Endothelial cell of umbilical vein (primary cell): ENCODE measurements at regions not wholly inside any gene's neighbourhood (a gene's known extent, or its start where the extent isn't known, plus 50 kb on each side); places are given as distances from the start of the nearest gene placed in this dataset.

Experiments
- BruUV-seq: library from RNA; stranded (reverse); fragments of 400-500 nt; replicated peaks from 2 replicates; lab custom pipeline; 2021; lab: Mats Ljungman, UMichigan
- CTCF ChIA-PET: fragments of 300-600, 350-600 bp; sonication (Branson Sonifier 250); formaldehyde crosslinking; loops from one replicate; lab custom pipeline; 2021; ENCODE audit warnings: antibody characterized with exemption, inconsistent platforms; lab: Charles Lee
- POLR2A ChIA-PET: fragments of 300-600, 350-600 bp; sonication (Branson Sonifier 250); formaldehyde crosslinking; loops from one replicate; lab custom pipeline; 2021; ENCODE audit warnings: antibody characterized with exemption, inconsistent platforms; lab: Charles Lee
- DNase-seq: peaks from one replicate; pipeline ENCODE4 v3.0.0-alpha.2; 2011; ENCODE audit warnings: low read depth, low spot score
- FAIRE-seq: peaks from 2 replicates; lab custom pipeline; 2011; peaks lifted over from hg19 to GRCh38; lab: Jason Lieb, UNC
- H2AFZ ChIP-seq: 2 replicates; pipeline ENCODE4 v1.6.0; 2012; ENCODE audit warnings: low read depth, low read length, control low read depth, inconsistent platforms
- H3K27ac ChIP-seq: 2 replicates; pipeline ENCODE4 v1.5.1; 2011; ENCODE audit warnings: low read depth, mild to moderate bottlenecking, control low read depth, low read length, moderate library complexity; ENCODE audit not compliant: insufficient read depth
- H3K27me3 ChIP-seq, 2 experiments: 2 replicates each; pipeline versions ENCODE4 v1.6.0 to v1.6.1; 2011; ENCODE audit warnings: low read length in 2 of 2, mixed read lengths in 1 of 2; ENCODE audit not compliant: control insufficient read depth in 2 of 2, insufficient read depth in 2 of 2
- H3K36me3 ChIP-seq, 2 experiments: 2 replicates in 1 of 2; 3 replicates in 1 of 2; pipeline ENCODE4 v1.5.1; 2011; ENCODE audit warnings: low read length in 2 of 2, mild to moderate bottlenecking in 1 of 2, moderate library complexity in 1 of 2; ENCODE audit not compliant: control insufficient read depth in 2 of 2, insufficient read depth in 2 of 2; ENCODE audit errors: extremely low read depth in 1 of 2
- H3K4me1 ChIP-seq: 3 replicates; pipeline ENCODE4 v1.5.1; 2011; ENCODE audit warnings: mild to moderate bottlenecking, low read length; ENCODE audit not compliant: control insufficient read depth, insufficient read depth; ENCODE audit errors: extremely low read depth
- H3K4me2 ChIP-seq: 2 replicates; pipeline ENCODE4 v1.6.1; 2011; ENCODE audit warnings: low read length, control low read depth, mixed read lengths; ENCODE audit not compliant: insufficient read depth
- H3K4me3 ChIP-seq, 3 experiments: fragments of 200-600 bp in 1 of 3; sonication (generic), shearing (Covaris generic) in 1 of 3; replicated peaks in 1 of 3; 2 replicates each; pipeline ENCODE4 v1.5.1; 2011 to 2016; ENCODE audit warnings: control low read depth in 3 of 3, low read length in 3 of 3, mild to moderate bottlenecking in 2 of 3, inconsistent platforms in 1 of 3, low read depth in 1 of 3, moderate library complexity in 1 of 3; ENCODE audit not compliant: insufficient read depth in 1 of 3
- H3K79me2 ChIP-seq: 2 replicates; pipeline ENCODE4 v1.6.0; 2012; ENCODE audit warnings: low read length, inconsistent platforms; ENCODE audit not compliant: control insufficient read depth, insufficient read depth
- H3K9ac ChIP-seq: replicated peaks from 2 replicates; pipeline ENCODE3; 2011; ENCODE audit warnings: low read length, control low read depth; ENCODE audit not compliant: insufficient read depth; ENCODE audit errors: extremely low read depth
- H3K9me1 ChIP-seq: replicated peaks from 3 replicates; pipeline ENCODE4 v1.6.0; 2011; ENCODE audit warnings: mild to moderate bottlenecking, low read length; ENCODE audit not compliant: control insufficient read depth, insufficient read depth; ENCODE audit errors: extremely low read depth
- H3K9me3 ChIP-seq: replicated peaks from 2 replicates; pipeline ENCODE4 v1.5.1; 2012; ENCODE audit warnings: low read length, inconsistent platforms; ENCODE audit not compliant: control insufficient read depth, insufficient read depth
- H4K20me1 ChIP-seq: replicated peaks from 2 replicates; pipeline ENCODE3; 2011; ENCODE audit warnings: mild to moderate bottlenecking, low read length; ENCODE audit not compliant: control insufficient read depth, insufficient read depth; ENCODE audit errors: extremely low read depth
- EZH2 ChIP-seq: IDR thresholded peaks from 2 replicates; pipeline ENCODE4 v1.6.1; 2012; ENCODE audit warnings: borderline replicate concordance, low read depth, mild to moderate bottlenecking, moderate library complexity, low read length, inconsistent platforms; ENCODE audit not compliant: severe bottlenecking
- FOS ChIP-seq: IDR thresholded peaks from 2 replicates; pipeline ENCODE4 v1.6.1; 2011; ENCODE audit warnings: mild to moderate bottlenecking, low read length, moderate library complexity, borderline replicate concordance; ENCODE audit not compliant: insufficient read depth
- GATA2 ChIP-seq: IDR thresholded peaks from 2 replicates; pipeline ENCODE4 v1.7.0; 2011; ENCODE audit warnings: low read depth, mild to moderate bottlenecking, moderate library complexity, mixed read lengths, low read length; ENCODE audit not compliant: insufficient read length, insufficient read depth
- JUN ChIP-seq: IDR thresholded peaks from 2 replicates; pipeline ENCODE4 v1.6.1; 2011; ENCODE audit warnings: borderline replicate concordance, low read depth; ENCODE audit not compliant: insufficient read length, insufficient read depth
- MAX ChIP-seq: IDR thresholded peaks from 2 replicates; pipeline ENCODE4 v1.6.1; 2011; ENCODE audit not compliant: insufficient read depth, insufficient read length
- MYC ChIP-seq: IDR thresholded peaks from one replicate; pipeline ENCODE4 v1.6.1; 2011; ENCODE audit warnings: mild to moderate bottlenecking, low read depth, low read length
- POLR2A ChIP-seq: IDR thresholded peaks from 2 replicates; pipeline ENCODE4 v1.6.1; 2012; ENCODE audit warnings: low read depth, mild to moderate bottlenecking, control low read depth, low read length
- POLR2AphosphoS5 ChIP-seq: IDR thresholded peaks from 2 replicates; pipeline ENCODE4 v1.6.1; 2012; ENCODE audit warnings: low read depth, mild to moderate bottlenecking, control low read depth, low read length, moderate library complexity; ENCODE audit not compliant: insufficient read depth
- dilution Hi-C: fragments of 300-500 bp; cut with MboI; formaldehyde crosslinking; loops from one replicate; pipeline ENCODE4 v1.15.0; 2019; ENCODE audit warnings: low sequenced_read_pairs; ENCODE audit not compliant: extremely low pct_ligation_motif_present
- intact Hi-C: fragments of 100-400 bp; cut with micrococcal nuclease; formaldehyde crosslinking; loops from one replicate; pipeline ENCODE4 v1.10.0; 2022
- TF ChIP-seq, protein P1 (sequence below), 2 donors: IDR thresholded peaks; 1 replicate in 1 of 2; 2 replicates in 1 of 2; pipeline ENCODE4 v1.5.1; 2011; ENCODE audit warnings: low read length in 2 of 2, mild to moderate bottlenecking in 2 of 2, moderate library complexity in 2 of 2, control low read depth in 1 of 2, inconsistent platforms in 1 of 2, low read depth in 1 of 2; ENCODE audit not compliant: insufficient read depth in 1 of 2; ENCODE audit errors: extremely low read depth in 1 of 2

DNA sequence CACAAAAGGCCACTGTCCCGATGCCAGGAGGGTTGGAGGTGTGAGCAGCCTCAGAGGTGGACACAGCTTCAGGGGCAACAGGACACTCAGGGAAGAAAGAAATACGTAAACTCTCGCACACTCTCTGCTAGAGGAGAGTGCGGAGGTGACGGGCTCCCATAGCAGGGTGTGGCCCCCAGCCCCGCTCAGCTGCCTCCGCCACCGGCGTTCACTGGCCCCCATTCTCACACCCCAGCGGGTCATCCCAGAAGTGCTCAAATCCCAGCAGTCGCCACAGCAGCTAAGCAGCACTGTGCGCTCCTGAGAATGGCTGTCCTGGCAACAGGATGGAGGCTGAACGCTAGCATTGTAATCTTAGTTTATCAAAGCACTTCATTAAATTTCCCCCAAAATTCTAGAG, 315.6 kb upstream of the SALL3 start:
- CTCF ChIA-PET: no interaction called here
- dilution Hi-C loops (no loop called here), intact Hi-C loops (no loop called here)
- H3K27ac ChIP-seq: no peak overlapping the region
- H3K9me3 ChIP-seq: peaks cover 10% of the 10 kb centered on the region
- TF ChIP-seq FOS: no peak
- no peak for TF ChIP-seq GATA2
- no peaks in the 10 kb centered on the region for H3K36me3 ChIP-seq
- H4K20me1 ChIP-seq: no peaks in the 10 kb centered on the region
- H3K79me2 ChIP-seq: no peaks in the 10 kb centered on the region
- H3K9me1 ChIP-seq: no peaks in the 10 kb centered on the region
- POLR2A ChIA-PET: no interaction called here
- H2AFZ ChIP-seq: no peak overlapping the region
- H3K27me3 ChIP-seq: no peaks in the 10 kb centered on the region
- H3K4me2 ChIP-seq: no peak overlapping the region
- no peak for DNase-seq
- no peak overlapping the region for H3K4me3 ChIP-seq
- BruUV-seq: no TSS peak
- FAIRE-seq: no peak
- no peaks in the 10 kb centered on the region for H3K4me1 ChIP-seq
- no peak overlapping the region for H3K9ac ChIP-seq

DNA sequence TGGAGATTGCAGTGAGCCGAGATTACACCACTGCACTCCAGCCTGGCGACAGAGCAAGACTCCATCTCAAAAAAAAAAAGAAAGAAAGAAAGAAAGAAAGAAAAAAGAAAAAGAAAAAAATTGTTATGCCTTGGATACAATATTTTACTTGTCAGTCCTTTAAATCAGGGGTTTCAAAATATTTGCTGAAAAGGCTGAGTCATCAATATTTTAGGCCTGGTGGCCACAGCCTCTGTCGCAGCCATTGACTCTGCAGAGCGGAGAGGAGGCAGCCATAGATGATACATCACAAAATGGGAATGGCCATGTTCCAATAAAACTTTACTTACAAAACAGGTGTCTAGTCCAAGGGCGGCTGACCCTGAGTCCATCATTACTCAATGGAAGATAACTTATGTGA, 314.8 kb upstream of the SALL3 start:
- H3K9ac ChIP-seq: no peak overlapping the region
- no peaks in the 10 kb centered on the region for H3K79me2 ChIP-seq
- BruUV-seq: no TSS peak
- H3K9me3 ChIP-seq: peaks cover 8% of the 10 kb centered on the region
- H3K4me3 ChIP-seq: no peak overlapping the region
- CTCF ChIA-PET: no interaction called here
- H3K4me2 ChIP-seq: no peak overlapping the region
- no peak overlapping the region for H3K27ac ChIP-seq
- no peaks in the 10 kb centered on the region for H3K9me1 ChIP-seq
- H3K27me3 ChIP-seq: no peaks in the 10 kb centered on the region
- dilution Hi-C loops: no loop called here
- intact Hi-C loops: no loop called here
- FAIRE-seq: no peak
- no peaks in the 10 kb centered on the region for H3K36me3 ChIP-seq
- POLR2A ChIA-PET: no interaction called here
- H3K4me1 ChIP-seq: no peaks in the 10 kb centered on the region
- TF ChIP-seq POLR2A: no peak
- TF ChIP-seq MYC: no peak
- TF ChIP-seq POLR2AphosphoS5: no peak
- no peak for TF ChIP-seq FOS
- no peak for TF ChIP-seq MAX
- TF ChIP-seq GATA2: no peak
- TF ChIP-seq EZH2: no peak
- TF ChIP-seq, protein P1, sequence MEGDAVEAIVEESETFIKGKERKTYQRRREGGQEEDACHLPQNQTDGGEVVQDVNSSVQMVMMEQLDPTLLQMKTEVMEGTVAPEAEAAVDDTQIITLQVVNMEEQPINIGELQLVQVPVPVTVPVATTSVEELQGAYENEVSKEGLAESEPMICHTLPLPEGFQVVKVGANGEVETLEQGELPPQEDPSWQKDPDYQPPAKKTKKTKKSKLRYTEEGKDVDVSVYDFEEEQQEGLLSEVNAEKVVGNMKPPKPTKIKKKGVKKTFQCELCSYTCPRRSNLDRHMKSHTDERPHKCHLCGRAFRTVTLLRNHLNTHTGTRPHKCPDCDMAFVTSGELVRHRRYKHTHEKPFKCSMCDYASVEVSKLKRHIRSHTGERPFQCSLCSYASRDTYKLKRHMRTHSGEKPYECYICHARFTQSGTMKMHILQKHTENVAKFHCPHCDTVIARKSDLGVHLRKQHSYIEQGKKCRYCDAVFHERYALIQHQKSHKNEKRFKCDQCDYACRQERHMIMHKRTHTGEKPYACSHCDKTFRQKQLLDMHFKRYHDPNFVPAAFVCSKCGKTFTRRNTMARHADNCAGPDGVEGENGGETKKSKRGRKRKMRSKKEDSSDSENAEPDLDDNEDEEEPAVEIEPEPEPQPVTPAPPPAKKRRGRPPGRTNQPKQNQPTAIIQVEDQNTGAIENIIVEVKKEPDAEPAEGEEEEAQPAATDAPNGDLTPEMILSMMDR (IDR thresholded peaks at IDR 0.05; ENCODE audit: extremely low read depth in 1 of 2, insufficient read depth in 1 of 2, low read depth in 1 of 2, low read length in 2 of 2): no peak
- no peak for TF ChIP-seq JUN
- no peak for DNase-seq
- H2AFZ ChIP-seq: no peak overlapping the region
- H4K20me1 ChIP-seq: no peaks in the 10 kb centered on the region
